BE2C (cell line): ENCODE measurements at regions not wholly inside any gene's neighbourhood (a gene's known extent, or its start where the extent isn't known, plus 50 kb on each side); places are given as distances from the start of the nearest gene placed in this dataset.

Experiments
- DNase-seq: peaks from one replicate; pipeline ENCODE4 v3.0.0-alpha.2; 2020
- H3K27me3 ChIP-seq: fragments of 250-450 bp; sonication (Bioruptor Pico); 2 replicates; pipeline ENCODE4 v1.5.1; 2020; ENCODE audit warnings: mild to moderate bottlenecking
- H3K36me3 ChIP-seq: fragments of 250-450 bp; sonication (Bioruptor Pico); 2 replicates; pipeline ENCODE4 v1.5.1; 2020; ENCODE audit warnings: mild to moderate bottlenecking
- H3K4me1 ChIP-seq: fragments of 250-450 bp; sonication (Bioruptor Pico); 2 replicates; pipeline ENCODE4 v1.5.1; 2020
- H3K4me3 ChIP-seq: 2 replicates; pipeline ENCODE4 v1.5.1; 2011; ENCODE audit warnings: low read depth, low read length
- H3K9me3 ChIP-seq: fragments of 250-450 bp; sonication (Bioruptor Pico); 2 replicates; pipeline ENCODE4 v1.5.1; 2020
- CTCF ChIP-seq: IDR thresholded peaks from 2 replicates; pipeline ENCODE4 v1.5.1; 2012; ENCODE audit warnings: mild to moderate bottlenecking, low read depth, low read length

GRCh38 chr11:19355601-19356000 lies 114.9 kb upstream of the E2F8 start:
- Histone ChIP-seq H3K4me1 (no peaks in the 10 kb centered on the region), H3K9me3 (no peaks in the 10 kb centered on the region), H3K4me3 (no peak overlapping the region), H3K36me3 (no peaks in the 10 kb centered on the region), H3K27me3 (no peaks in the 10 kb centered on the region)
- no peak for DNase-seq
- no peak for TF ChIP-seq CTCF

GRCh38 chr11:19353287-19353850 lies 112.6 kb upstream of the E2F8 start:
- H3K4me3 ChIP-seq, result no peak overlapping the region
- H3K27me3 ChIP-seq, result no peaks in the 10 kb centered on the region
- no peaks in the 10 kb centered on the region for H3K36me3 ChIP-seq
- no peaks in the 10 kb centered on the region for H3K4me1 ChIP-seq
- no peaks in the 10 kb centered on the region for H3K9me3 ChIP-seq
- no peak for DNase-seq
- no peak for TF ChIP-seq CTCF

GRCh38 chr11:19352771-19353160 lies 112.0 kb upstream of the E2F8 start:
- peaks cover 1% of the 10 kb centered on the region; the same call in 1 of the 2 replicates for H3K27me3 ChIP-seq
- no peak for DNase-seq
- no peak for TF ChIP-seq CTCF
- H3K9me3 ChIP-seq, result no peaks in the 10 kb centered on the region
- H3K36me3 ChIP-seq, result no peaks in the 10 kb centered on the region
- H3K4me3 ChIP-seq, result no peak overlapping the region
- H3K4me1 ChIP-seq, result no peaks in the 10 kb centered on the region

- Histone ChIP-seq H3K4me3 (no peak overlapping the region), H3K4me1 (no peaks in the 10 kb centered on the region), H3K9me3 (no peaks in the 10 kb centered on the region), H3K36me3 (no peaks in the 10 kb centered on the region), H3K27me3 (peaks cover 7% of the 10 kb centered on the region)
- no peak for DNase-seq
- TF ChIP-seq CTCF, result no peak
Measured at GRCh38 chr11:19352072-19352770, 111.5 kb upstream of the E2F8 start.

GRCh38 chr11:19351426-19351825 lies 110.7 kb upstream of the E2F8 start:
- Histone ChIP-seq H3K27me3 (peaks cover 15% of the 10 kb centered on the region), H3K9me3 (no peaks in the 10 kb centered on the region), H3K4me3 (no peak overlapping the region), H3K4me1 (no peaks in the 10 kb centered on the region), H3K36me3 (no peaks in the 10 kb centered on the region)
- TF ChIP-seq CTCF, result no peak
- DNase-seq, result no peak

GRCh38 chr11:19350160-19350559 lies 109.4 kb upstream of the E2F8 start:
- peaks cover 27% of the 10 kb centered on the region for H3K27me3 ChIP-seq
- DNase-seq, result no peak
- no peaks in the 10 kb centered on the region for H3K9me3 ChIP-seq
- H3K36me3 ChIP-seq, result no peaks in the 10 kb centered on the region
- no peak overlapping the region for H3K4me3 ChIP-seq
- no peak for TF ChIP-seq CTCF
- H3K4me1 ChIP-seq, result no peaks in the 10 kb centered on the region
